GM12878 (cell line): ENCODE measurements at regions not wholly inside any gene's neighbourhood (a gene's known extent, or its start where the extent isn't known, plus 50 kb on each side); places are given as distances from the start of the nearest gene placed in this dataset.

Experiments used
- ATAC-seq: fragments of 200-7000 bp; cut with Tn5 transposase; 3 replicates; pipeline ENCODE4 v1.9.1; 2020; ENCODE audit warnings: mild to moderate bottlenecking, moderate library complexity
- BruUV-seq: library from RNA; stranded (reverse); fragments of 400-500 nt; replicated peaks from 2 replicates; lab custom pipeline; 2021; lab: Mats Ljungman, UMichigan
- CTCF ChIA-PET: fragments of 300-600 bp; sonication (Branson Sonifier 250); formaldehyde crosslinking; extraction: SDS; loops from one replicate; lab custom pipeline; 2021; ENCODE audit warnings: inconsistent platforms; lab: Yijun Ruan, JAX
- POLR2A ChIA-PET: fragments of 350-600 bp; formaldehyde crosslinking; extraction: SDS; loops from one replicate; lab custom pipeline; 2021; ENCODE audit warnings: inconsistent platforms; lab: Charles Lee
- RAD21 ChIA-PET: fragments of 300-600 bp; sonication (Branson Sonifier 250); formaldehyde crosslinking; loops from one replicate; lab custom pipeline; 2023; ENCODE audit warnings: antibody characterized with exemption; ENCODE audit not compliant: unreplicated experiment; lab: Charles Lee
- SMC1A ChIA-PET: fragments of 300-600 bp; sonication (Branson Sonifier 250); formaldehyde crosslinking; loops from one replicate; lab custom pipeline; 2023; ENCODE audit not compliant: unreplicated experiment, uncharacterized antibody; lab: Charles Lee
- DNase-seq: peaks from one replicate; pipeline ENCODE4 v3.0.0-alpha.2; 2011; ENCODE audit warnings: low read depth, low spot score
- FAIRE-seq: peaks from 3 replicates; lab custom pipeline; 2011; peaks lifted over from hg19 to GRCh38; lab: Jason Lieb, UNC
- H2AFZ ChIP-seq: 2 replicates; pipeline ENCODE4 v1.6.0; 2011; ENCODE audit warnings: low read depth, low read length, control low read depth; ENCODE audit not compliant: control insufficient read depth
- H3K27ac ChIP-seq: 2 replicates; pipeline ENCODE4 v1.5.1; 2011; ENCODE audit warnings: control low read depth; ENCODE audit not compliant: control insufficient read depth, insufficient read depth
- H3K27me3 ChIP-seq, 2 experiments: replicated peaks in 1 of 2; 2 replicates each; pipeline versions ENCODE4 v1.6.0 to v1.6.1; 2011; ENCODE audit warnings: low read length in 1 of 2; ENCODE audit not compliant: control insufficient read depth in 2 of 2, insufficient read depth in 2 of 2
- H3K36me3 ChIP-seq, 2 experiments: 2 replicates each; pipeline ENCODE4 v1.5.1; 2011; ENCODE audit warnings: low read length in 1 of 2; ENCODE audit not compliant: control insufficient read depth in 2 of 2, insufficient read depth in 2 of 2
- H3K4me1 ChIP-seq: 2 replicates; pipeline ENCODE4 v1.6.1; 2011; ENCODE audit warnings: mild to moderate bottlenecking, low read length, moderate library complexity, mixed read lengths; ENCODE audit not compliant: control insufficient read depth, insufficient read depth
- H3K4me2 ChIP-seq: 2 replicates; pipeline ENCODE4 v1.6.0; 2011; ENCODE audit warnings: control low read depth; ENCODE audit not compliant: control insufficient read depth, insufficient read depth
- H3K4me3 ChIP-seq: fragments of 200-600 bp; sonication (generic); 2 replicates; pipeline ENCODE4 v1.5.1; 2016
- H3K79me2 ChIP-seq: 2 replicates; pipeline ENCODE4 v1.6.0; 2011; ENCODE audit warnings: low read length; ENCODE audit not compliant: control insufficient read depth, insufficient read depth
- H3K9ac ChIP-seq: 2 replicates; pipeline ENCODE4 v1.8.0; 2011; ENCODE audit warnings: low read length, control low read depth, mixed read lengths; ENCODE audit not compliant: control insufficient read depth, insufficient read depth
- H3K9me3 ChIP-seq: replicated peaks from 3 replicates; pipeline ENCODE4 v1.5.1; 2011; ENCODE audit warnings: mild to moderate bottlenecking, low read length; ENCODE audit not compliant: control insufficient read depth, insufficient read depth
- H4K20me1 ChIP-seq: 2 replicates; pipeline ENCODE4 v1.6.0; 2011; ENCODE audit not compliant: control insufficient read depth, insufficient read depth
- ETV6 ChIP-seq, 2 experiments: fragments of 450-650 bp in 1 of 2; IDR thresholded peaks in 1 of 2; conservative IDR thresholded peaks in 1 of 2; 2 replicates each; pipeline ENCODE4 v1.6.1; 2014; ENCODE audit warnings: antibody characterized with exemption in 1 of 2, borderline replicate concordance in 1 of 2, low read depth in 1 of 2, mild to moderate bottlenecking in 1 of 2, moderate library complexity in 1 of 2
- JUNB ChIP-seq: IDR thresholded peaks from 2 replicates; pipeline ENCODE4 v1.6.1; 2016; ENCODE audit warnings: antibody characterized with exemption, mild to moderate bottlenecking
- KAT2A ChIP-seq: conservative IDR thresholded peaks from 2 replicates; pipeline ENCODE4 v1.6.1; 2011; ENCODE audit warnings: low read depth, low read length; ENCODE audit not compliant: control insufficient read depth
- MXI1 ChIP-seq: fragments of 150-350 bp; IDR thresholded peaks from 2 replicates; pipeline ENCODE4 v1.6.1; 2011; ENCODE audit warnings: low read depth, mild to moderate bottlenecking, inconsistent platforms, low read length, improper control_type of control experiment
- MYC ChIP-seq: IDR thresholded peaks from 2 replicates; pipeline ENCODE4 v1.6.1; 2011; ENCODE audit warnings: mild to moderate bottlenecking, low read length, moderate library complexity, inconsistent platforms; ENCODE audit not compliant: insufficient read depth, insufficient replicate concordance, insufficient read length, severe bottlenecking
- NBN ChIP-seq: fragments of 450-650 bp; IDR thresholded peaks from 2 replicates; pipeline ENCODE4 v1.6.1; 2016
- PAX5 ChIP-seq: IDR thresholded peaks from 2 replicates; pipeline ENCODE4 v1.6.1; 2011; ENCODE audit warnings: low read depth, low read length, borderline replicate concordance
- POU2F2 ChIP-seq: IDR thresholded peaks from 3 replicates; pipeline ENCODE4 v1.6.1; 2011; ENCODE audit warnings: low read depth, mild to moderate bottlenecking, low read length, borderline replicate concordance
- RAD21 ChIP-seq: IDR thresholded peaks from 2 replicates; pipeline ENCODE4 v1.6.1; 2011; ENCODE audit warnings: mild to moderate bottlenecking, low read depth, low read length, moderate library complexity; ENCODE audit not compliant: insufficient read depth
- SIN3A ChIP-seq: IDR thresholded peaks from 2 replicates; pipeline ENCODE4 v1.6.1; 2012; ENCODE audit warnings: low read depth, low read length, improper control_type of control experiment
- STAT3 ChIP-seq: IDR thresholded peaks from 2 replicates; pipeline ENCODE4 v1.6.1; 2011; ENCODE audit warnings: low read depth, low read length, improper control_type of control experiment
- TCF12 ChIP-seq: IDR thresholded peaks from 2 replicates; pipeline ENCODE4 v1.6.1; 2011; ENCODE audit warnings: low read depth, mild to moderate bottlenecking, low read length
- TCF7 ChIP-seq: IDR thresholded peaks from 2 replicates; pipeline ENCODE4 v1.6.1; 2014; ENCODE audit warnings: antibody characterized with exemption, borderline replicate concordance
- YBX1 ChIP-seq: fragments of 450-650 bp; IDR thresholded peaks from 2 replicates; pipeline ENCODE4 v1.6.1; 2016; ENCODE audit warnings: antibody characterized with exemption
- ZNF24 ChIP-seq: fragments of 450-650 bp; IDR thresholded peaks from 2 replicates; pipeline ENCODE4 v1.6.1; 2017; ENCODE audit warnings: antibody characterized with exemption, mild to moderate bottlenecking
- ZSCAN29 ChIP-seq: fragments of 450-650 bp; IDR thresholded peaks from 2 replicates; pipeline ENCODE4 v1.6.1; 2017; ENCODE audit warnings: mild to moderate bottlenecking, moderate library complexity
- WGBS: methylation state at CpG from one replicate; pipeline ENCODE4 v1.1.6; 2016; ENCODE audit warnings: low lambda C conversion rate; ENCODE audit not compliant: insufficient replicate concordance, insufficient coverage; ENCODE audit errors: missing lambda C conversion rate; 5-methylcytosine and 5-hydroxymethylcytosine counted together
- in situ Hi-C: fragments of 300-500 bp; cut with MboI; formaldehyde crosslinking; loops from 9 replicates; pipeline ENCODE4 v1.14.3; 2018; ENCODE audit warnings: mixed read lengths
- intact Hi-C: fragments of 100-400 bp; cut with micrococcal nuclease; formaldehyde crosslinking; loops from one replicate; pipeline ENCODE4 v1.14.2; 2022; ENCODE audit not compliant: unreplicated experiment
- TF ChIP-seq, protein P1 (sequence below): fragments of 450-650 bp; IDR thresholded peaks from 2 replicates; pipeline ENCODE4 v1.6.1; 2017; ENCODE audit warnings: borderline replicate concordance
- TF ChIP-seq, protein P2 (sequence below): fragments of 450-650 bp; conservative IDR thresholded peaks from 2 replicates; pipeline ENCODE4 v1.6.1; 2017; ENCODE audit warnings: mild to moderate bottlenecking, moderate library complexity

DNA sequence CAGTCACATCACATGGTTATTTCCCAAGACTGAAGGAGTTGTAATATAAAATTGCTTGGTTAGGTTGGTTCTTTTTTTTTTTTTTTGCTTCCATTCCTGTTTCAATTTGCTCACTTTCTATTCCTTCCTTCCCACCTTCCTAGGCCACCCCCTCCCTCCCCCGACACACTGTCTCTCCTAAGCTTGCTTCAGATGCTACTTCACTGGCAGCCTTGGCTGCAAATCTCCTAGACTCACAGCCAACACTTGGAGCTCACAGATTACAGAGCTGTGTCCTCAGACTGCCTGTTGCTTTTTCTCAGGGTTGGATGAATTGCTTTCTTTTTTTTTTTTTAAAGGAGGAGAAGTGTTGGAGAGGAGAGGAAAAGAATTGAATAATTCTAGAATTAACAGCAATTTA lies 77.3 kb upstream of the GRIN2B start:
- intact Hi-C loops: no loop called here
- Histone ChIP-seq H3K9ac (no peak overlapping the region), H3K79me2 (no peaks in the 10 kb centered on the region), H3K36me3 (no peaks in the 10 kb centered on the region), H3K4me1 (no peaks in the 10 kb centered on the region), H3K4me2 (no peak overlapping the region), H3K4me3 (no peak overlapping the region), H3K27me3 (no peaks in the 10 kb centered on the region), H2AFZ (no peak overlapping the region), H3K9me3 (no peaks in the 10 kb centered on the region), H3K27ac (no peak overlapping the region), H4K20me1 (no peaks in the 10 kb centered on the region)
- ChIA-PET CTCF (no interaction called here), SMC1A (no interaction called here), RAD21 (no interaction called here), POLR2A (no interaction called here)
- TF ChIP-seq POU2F2 (no peak), NBN (no peak), MXI1 (no peak), MYC (no peak), ETV6 (conservative IDR thresholded peaks at IDR 0.05 in 1 of 2, IDR thresholded peaks at IDR 0.05 in 1 of 2; ENCODE audit: borderline replicate concordance in 1 of 2, low read depth in 1 of 2) (no peak), STAT3 (no peak)
- no TSS peak for BruUV-seq
- no peak for DNase-seq
- FAIRE-seq: no peak
- no peak for ATAC-seq
- 0% methylated on average over 1 of the region's 1 CpG for WGBS
- in situ Hi-C loops: no loop called here

DNA sequence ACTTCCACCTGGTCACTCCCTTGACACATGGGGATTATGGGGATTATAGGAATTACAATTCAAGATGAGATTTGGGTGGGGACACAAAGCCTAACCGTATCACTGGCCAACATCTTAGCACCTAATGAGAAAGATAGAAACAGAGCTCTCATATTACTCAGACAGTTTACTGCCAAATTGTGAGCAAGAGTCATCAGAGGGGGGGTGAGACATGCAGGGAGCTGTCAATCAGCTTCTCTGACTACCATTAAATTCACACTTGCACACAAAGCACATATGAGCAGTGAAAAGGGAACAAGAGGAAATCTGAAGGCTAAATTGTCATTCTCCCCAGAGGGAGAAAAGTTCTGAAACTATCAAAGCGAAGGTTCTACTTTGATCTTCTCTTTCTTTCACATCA lies 78.1 kb upstream of the GRIN2B start:
- no peaks in the 10 kb centered on the region for H3K9me3 ChIP-seq
- in situ Hi-C loops: no loop called here
- no peak for FAIRE-seq
- BruUV-seq: no TSS peak
- no peak overlapping the region for H3K27ac ChIP-seq
- SMC1A ChIA-PET: no interaction called here
- CTCF ChIA-PET: no interaction called here
- WGBS: 83% methylated on average over 2 of the region's 2 CpGs
- RAD21 ChIA-PET: no interaction called here
- no peak overlapping the region for H3K9ac ChIP-seq
- H4K20me1 ChIP-seq: no peaks in the 10 kb centered on the region
- H3K36me3 ChIP-seq: no peaks in the 10 kb centered on the region
- H3K79me2 ChIP-seq: no peaks in the 10 kb centered on the region
- H3K4me3 ChIP-seq: no peak overlapping the region
- H3K4me1 ChIP-seq: no peaks in the 10 kb centered on the region
- no peak for ATAC-seq
- H2AFZ ChIP-seq: no peak overlapping the region
- no peaks in the 10 kb centered on the region for H3K27me3 ChIP-seq
- DNase-seq: no peak
- intact Hi-C loops: no loop called here
- no peak overlapping the region for H3K4me2 ChIP-seq
- POLR2A ChIA-PET: no interaction called here
- TF ChIP-seq SIN3A (no peak), TCF12 (no peak), RAD21 (no peak), ZNF24 (no peak), PAX5 (no peak), JUNB (no peak), YBX1 (no peak), ZSCAN29 (no peak), TCF7 (no peak), KAT2A (no peak)
- TF ChIP-seq, protein P1, sequence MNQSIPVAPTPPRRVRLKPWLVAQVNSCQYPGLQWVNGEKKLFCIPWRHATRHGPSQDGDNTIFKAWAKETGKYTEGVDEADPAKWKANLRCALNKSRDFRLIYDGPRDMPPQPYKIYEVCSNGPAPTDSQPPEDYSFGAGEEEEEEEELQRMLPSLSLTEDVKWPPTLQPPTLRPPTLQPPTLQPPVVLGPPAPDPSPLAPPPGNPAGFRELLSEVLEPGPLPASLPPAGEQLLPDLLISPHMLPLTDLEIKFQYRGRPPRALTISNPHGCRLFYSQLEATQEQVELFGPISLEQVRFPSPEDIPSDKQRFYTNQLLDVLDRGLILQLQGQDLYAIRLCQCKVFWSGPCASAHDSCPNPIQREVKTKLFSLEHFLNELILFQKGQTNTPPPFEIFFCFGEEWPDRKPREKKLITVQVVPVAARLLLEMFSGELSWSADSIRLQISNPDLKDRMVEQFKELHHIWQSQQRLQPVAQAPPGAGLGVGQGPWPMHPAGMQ: no peak
- TF ChIP-seq, protein P2, sequence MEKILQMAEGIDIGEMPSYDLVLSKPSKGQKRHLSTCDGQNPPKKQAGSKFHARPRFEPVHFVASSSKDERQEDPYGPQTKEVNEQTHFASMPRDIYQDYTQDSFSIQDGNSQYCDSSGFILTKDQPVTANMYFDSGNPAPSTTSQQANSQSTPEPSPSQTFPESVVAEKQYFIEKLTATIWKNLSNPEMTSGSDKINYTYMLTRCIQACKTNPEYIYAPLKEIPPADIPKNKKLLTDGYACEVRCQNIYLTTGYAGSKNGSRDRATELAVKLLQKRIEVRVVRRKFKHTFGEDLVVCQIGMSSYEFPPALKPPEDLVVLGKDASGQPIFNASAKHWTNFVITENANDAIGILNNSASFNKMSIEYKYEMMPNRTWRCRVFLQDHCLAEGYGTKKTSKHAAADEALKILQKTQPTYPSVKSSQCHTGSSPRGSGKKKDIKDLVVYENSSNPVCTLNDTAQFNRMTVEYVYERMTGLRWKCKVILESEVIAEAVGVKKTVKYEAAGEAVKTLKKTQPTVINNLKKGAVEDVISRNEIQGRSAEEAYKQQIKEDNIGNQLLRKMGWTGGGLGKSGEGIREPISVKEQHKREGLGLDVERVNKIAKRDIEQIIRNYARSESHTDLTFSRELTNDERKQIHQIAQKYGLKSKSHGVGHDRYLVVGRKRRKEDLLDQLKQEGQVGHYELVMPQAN: no peak
